Lower lobe of right lung (tissue), 2 donors: ENCODE measurements at regions not wholly inside any gene's neighbourhood (a gene's known extent, or its start where the extent isn't known, plus 50 kb on each side); places are given as distances from the start of the nearest gene placed in this dataset.

Source experiments
- ATAC-seq, 2 donors: fragments of 200-7000 bp; cut with Tn5 transposase; one replicate each; pipeline ENCODE4 v1.9.1; 2020 to 2022; ENCODE audit warnings: mild to moderate bottlenecking in 2 of 2, moderate library complexity in 2 of 2
- DNase-seq: peaks from one replicate; pipeline ENCODE4 v3.0.0-alpha.2; 2020
- H3K27ac ChIP-seq: fragments of 200-600 bp; one replicate; pipeline ENCODE4 v1.8.0; 2022
- H3K27me3 ChIP-seq: fragments of 200-600 bp; one replicate; pipeline ENCODE4 v1.8.0; 2022; ENCODE audit warnings: low read depth
- H3K36me3 ChIP-seq: fragments of 200-600 bp; one replicate; pipeline ENCODE4 v1.8.0; 2022; ENCODE audit warnings: mild to moderate bottlenecking
- H3K4me1 ChIP-seq: fragments of 200-600 bp; one replicate; pipeline ENCODE4 v1.8.0; 2022
- H3K4me3 ChIP-seq: fragments of 200-600 bp; one replicate; pipeline ENCODE4 v1.8.0; 2022; ENCODE audit warnings: mild to moderate bottlenecking
- H3K9me3 ChIP-seq: fragments of 200-600 bp; one replicate; pipeline ENCODE4 v1.8.0; 2022
- CTCF ChIP-seq: fragments of 200-600 bp; IDR thresholded peaks from one replicate; pipeline ENCODE4 v1.8.0; 2022; ENCODE audit warnings: antibody characterized with exemption, mild to moderate bottlenecking
- intact Hi-C: fragments of 100-400 bp; cut with DNase I; formaldehyde crosslinking; loops from one replicate; pipeline ENCODE4 v1.11.0; 2022
- donor health status: DM: no; HTN: yes; CAD: no; lungs with severe emphysema.

DNA sequence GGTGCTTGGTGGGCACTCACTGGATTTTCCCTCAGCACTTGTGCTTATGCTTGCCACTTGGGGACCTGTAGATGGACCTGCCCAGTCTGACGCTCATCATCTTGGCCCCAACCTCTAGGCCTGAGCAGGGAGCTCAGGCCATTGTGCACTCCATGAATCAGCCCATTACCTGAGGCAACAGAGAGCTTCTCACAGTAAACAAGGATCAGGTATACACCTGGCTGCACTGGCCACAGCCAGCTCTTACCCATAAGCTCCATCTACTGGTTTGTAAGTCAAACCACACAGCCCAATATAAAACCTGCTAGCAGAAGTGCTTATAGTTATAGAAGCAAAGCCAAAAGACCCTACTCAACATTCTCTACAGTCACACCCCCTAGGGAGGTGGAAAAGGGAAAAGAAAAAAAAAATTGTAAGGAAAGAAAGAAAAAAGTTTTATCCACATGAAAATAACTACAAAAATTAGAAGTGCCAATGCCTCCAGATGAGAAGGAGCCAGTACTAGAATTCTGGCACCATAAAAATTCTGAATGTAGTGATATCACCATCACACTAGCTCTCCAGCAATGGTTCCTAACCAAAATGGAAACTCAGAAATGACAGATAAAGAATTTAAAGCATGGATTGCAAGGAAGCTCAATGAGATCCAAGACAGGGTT, 87.8 kb upstream of the CDH5 start:
- Histone ChIP-seq H3K9me3 (no peaks in the 10 kb centered on the region), H3K27me3 (no peaks in the 10 kb centered on the region), H3K36me3 (no peaks in the 10 kb centered on the region), H3K4me3 (no peak overlapping the region), H3K27ac (peak overlapping the region; percentile 50), H3K4me1 (peaks cover 6% of the 10 kb centered on the region)
- no peak for TF ChIP-seq CTCF
- no peak for DNase-seq
- peak; percentile 66 to 71 for ATAC-seq
- intact Hi-C loops = no loop called here

DNA sequence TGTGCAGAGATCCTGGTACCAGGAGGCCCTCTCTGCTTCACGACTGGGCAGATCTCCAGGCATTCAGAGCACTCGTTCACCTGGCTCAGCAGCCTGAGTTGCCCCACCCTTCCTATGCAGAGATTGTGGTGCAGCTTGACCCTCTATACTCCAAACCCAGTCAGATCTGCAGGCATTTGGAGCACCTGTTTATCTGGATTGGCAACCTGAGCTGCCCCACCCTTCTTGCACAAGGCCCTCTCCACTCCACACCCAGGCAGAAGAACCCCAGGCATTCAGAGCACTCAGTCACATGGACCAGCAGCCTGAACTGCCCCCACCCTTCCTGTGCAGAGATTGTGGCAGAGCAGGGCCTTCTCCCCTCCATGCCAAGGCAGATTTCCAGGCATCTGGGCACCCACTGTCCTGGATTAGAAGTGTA, 88.4 kb upstream of the CDH5 start:
- Histone ChIP-seq H3K9me3 (no peaks in the 10 kb centered on the region), H3K4me3 (no peak overlapping the region), H3K27me3 (no peaks in the 10 kb centered on the region), H3K36me3 (no peaks in the 10 kb centered on the region), H3K4me1 (peaks cover 6% of the 10 kb centered on the region), H3K27ac (peak overlapping the region; percentile 50)
- TF ChIP-seq CTCF = no peak
- ATAC-seq = peak; percentile 95 to 96
- DNase-seq = peak; percentile 79
- intact Hi-C loops = no loop called here

DNA sequence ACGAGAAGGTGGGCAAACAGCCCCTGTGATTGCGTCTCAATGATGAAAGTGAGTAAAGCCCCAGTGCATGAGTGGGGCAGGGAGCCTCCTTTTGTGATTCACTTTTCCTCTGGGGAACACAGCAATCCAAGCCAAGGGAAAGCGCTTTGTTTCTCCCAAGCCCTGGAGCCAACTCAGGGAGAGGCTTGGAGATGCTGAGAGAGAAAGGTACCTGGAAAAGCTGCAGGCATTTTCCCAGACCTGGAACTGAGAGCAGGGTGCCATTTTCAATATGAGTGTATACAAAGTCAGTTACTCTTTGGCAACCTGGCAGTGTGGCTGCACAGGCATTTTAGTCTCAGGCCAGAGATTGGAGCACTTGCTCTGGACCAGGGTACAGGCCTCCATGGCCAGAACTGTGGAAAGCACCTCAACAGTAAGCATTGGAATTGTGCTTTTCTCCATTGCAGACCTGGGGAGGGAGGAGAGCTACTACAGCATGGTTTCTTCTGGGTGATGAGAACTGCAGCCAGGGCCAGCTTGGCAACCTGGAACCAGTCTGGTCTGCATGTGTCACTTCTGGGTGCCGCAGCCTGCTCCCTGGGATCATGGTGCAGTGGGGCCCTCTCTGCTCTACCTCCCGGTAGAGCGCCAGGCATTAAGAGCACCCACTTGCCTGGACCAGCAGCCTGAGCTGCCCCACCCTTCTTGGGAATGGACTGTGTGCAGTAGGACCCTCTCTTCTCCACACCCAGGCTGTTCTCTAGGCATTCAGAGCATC, 89.0 kb upstream of the CDH5 start:
- intact Hi-C loops = no loop called here
- DNase-seq = no peak
- no peaks in the 10 kb centered on the region for H3K9me3 ChIP-seq

GRCh38 chr16:66275775-66276428, 90.6 kb upstream of the CDH5 start:
- Histone ChIP-seq H3K27ac (no peak overlapping the region), H3K9me3 (no peaks in the 10 kb centered on the region), H3K4me1 (peaks cover 6% of the 10 kb centered on the region), H3K4me3 (no peak overlapping the region), H3K27me3 (no peaks in the 10 kb centered on the region), H3K36me3 (no peaks in the 10 kb centered on the region)
- DNase-seq (no peak), ATAC-seq (peak in 1 of 2 donors; percentile 17)
- intact Hi-C loops = no loop called here
- peak; percentile 73 for TF ChIP-seq CTCF

More for the DNA sequence above, 89.0 kb upstream of the CDH5 start:
- Histone ChIP-seq H3K36me3 (no peaks in the 10 kb centered on the region), H3K27me3 (no peaks in the 10 kb centered on the region), H3K27ac (no peak overlapping the region), H3K4me1 (peaks cover 6% of the 10 kb centered on the region), H3K4me3 (no peak overlapping the region)
- ATAC-seq = no peak
- TF ChIP-seq CTCF = no peak

- H3K27me3 ChIP-seq = no peaks in the 10 kb centered on the region
- no peak overlapping the region for H3K27ac ChIP-seq
- H3K4me3 ChIP-seq = no peak overlapping the region
- H3K36me3 ChIP-seq = no peaks in the 10 kb centered on the region
- DNase-seq = no peak
- intact Hi-C loops = no loop called here
- peaks cover 13% of the 10 kb centered on the region for H3K4me1 ChIP-seq
- ATAC-seq = no peak
- no peak for TF ChIP-seq CTCF
- H3K9me3 ChIP-seq = no peaks in the 10 kb centered on the region
Observed at GRCh38 chr16:66274335-66275110, 92.0 kb upstream of the CDH5 start.
